ENCODE measurements at regions not wholly inside any gene's neighbourhood (a gene's known extent, or its start where the extent isn't known, plus 50 kb on each side); places are given as distances from the start of the nearest gene placed in this dataset.
"Not testable (repeated sequence)": the region's sequence is repeated elsewhere in the genome, so short reads cannot be mapped to it uniquely, and the experiment has no call there.

DNA sequence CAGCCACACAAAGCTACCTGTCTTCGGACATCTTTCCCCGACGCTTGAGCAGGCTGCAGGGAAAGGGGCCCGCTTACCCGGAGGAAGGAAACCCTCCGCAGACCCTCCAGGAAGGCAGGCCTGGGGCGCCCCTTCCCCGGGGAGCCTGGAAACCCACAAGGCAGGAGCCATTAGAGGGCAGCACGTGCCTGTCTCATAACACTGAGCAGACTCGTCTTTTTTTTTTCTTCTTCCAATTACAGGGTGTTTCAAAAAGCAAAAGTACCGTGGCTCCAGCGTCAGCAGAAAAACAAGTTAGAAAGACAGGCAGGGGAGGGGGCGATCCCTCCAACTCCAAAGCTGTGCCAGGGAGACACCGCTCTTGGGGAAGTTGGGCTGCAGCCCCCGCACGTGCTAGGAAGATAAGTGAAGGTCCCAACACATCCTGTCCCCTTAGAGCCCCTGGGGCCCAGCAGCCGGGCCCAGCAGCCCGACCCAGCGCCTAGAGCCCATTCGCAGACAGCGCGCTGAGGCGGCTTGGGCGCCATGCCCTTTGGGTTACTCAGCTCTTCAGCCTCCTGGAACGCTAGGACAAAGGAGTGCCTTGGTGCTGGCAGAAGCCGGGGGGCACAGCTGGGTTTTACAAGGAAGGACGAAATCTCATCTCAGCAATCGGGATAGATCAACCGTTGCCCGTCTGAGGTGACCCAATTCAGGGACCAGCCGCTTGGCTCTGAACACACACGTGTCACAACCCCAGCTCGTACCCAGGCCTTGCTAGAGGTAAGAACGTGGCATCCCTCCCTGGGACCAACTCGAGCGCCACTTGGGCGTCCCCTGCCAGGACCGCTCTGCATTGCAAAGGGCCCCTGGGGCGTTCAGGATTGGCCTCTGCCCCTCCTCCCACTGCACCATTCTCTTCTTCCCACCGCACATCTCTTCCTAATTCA lies 136.3 kb downstream of the LY86 start:
- ATAC-seq: peak; percentile 63 to 65

DNA sequence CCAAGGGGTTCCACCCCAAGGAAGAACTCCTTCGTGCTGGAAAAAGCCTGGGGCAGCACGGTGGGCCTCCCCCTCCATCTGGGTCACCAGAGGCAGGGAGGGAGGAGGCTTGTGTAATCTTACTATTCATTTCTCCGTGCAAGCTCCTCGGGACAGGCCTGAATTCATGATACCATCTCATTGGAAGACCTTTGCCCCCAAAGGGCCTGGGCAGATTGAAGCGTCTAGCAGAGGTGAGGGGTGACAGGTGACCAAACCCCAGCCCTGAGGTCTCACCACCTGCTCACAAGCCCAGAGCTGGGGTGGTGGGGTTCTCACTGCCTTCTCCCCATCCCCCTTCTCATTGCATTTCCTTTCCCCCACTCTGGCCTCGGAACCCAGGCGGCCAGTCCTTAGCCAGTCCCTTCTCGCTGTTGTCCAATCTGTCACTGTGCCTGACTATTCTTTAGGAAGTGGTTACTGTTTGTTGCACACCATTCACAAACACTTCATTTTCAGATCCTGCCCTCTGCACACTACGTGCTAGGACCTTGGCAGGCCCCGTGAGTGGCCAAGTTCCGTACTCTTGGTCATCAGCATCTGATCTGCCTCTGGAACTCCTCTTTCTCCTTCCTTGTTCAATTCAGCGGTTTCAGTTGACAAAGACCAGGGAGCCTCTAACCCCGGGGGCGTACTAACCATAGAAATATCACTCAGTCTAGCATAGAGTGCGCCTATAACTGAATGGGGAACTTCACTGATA lies 137.1 kb downstream of the LY86 start:
- ATAC-seq: no peak

- no peak for ATAC-seq
These were observed 139.8 kb downstream of the LY86 start for GRCh38 chr6:6728169-6728941.

- no peak for ATAC-seq
These were observed 141.5 kb downstream of the LY86 start for GRCh38 chr6:6729971-6730370.

DNA sequence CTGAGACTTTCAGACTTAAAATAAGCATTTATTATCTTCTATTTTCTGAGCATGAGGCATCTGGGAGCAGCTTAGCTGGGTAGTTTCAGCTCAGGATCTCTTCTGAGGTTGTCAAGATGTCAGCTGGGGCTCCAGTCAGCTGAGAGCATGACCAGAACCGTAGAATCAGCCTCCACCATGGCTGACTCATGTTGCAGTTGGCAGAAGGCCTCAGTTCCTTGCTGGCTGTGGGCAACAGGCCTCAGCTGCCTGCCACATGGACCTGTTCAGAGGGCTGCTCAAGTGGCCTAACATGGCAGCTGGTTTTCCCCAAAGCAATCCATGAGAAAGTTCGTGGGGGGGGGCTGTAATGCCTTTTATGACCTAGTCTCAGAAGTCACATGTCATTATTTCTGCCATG lies 142.3 kb downstream of the LY86 start:
- no peak for ATAC-seq

DNA sequence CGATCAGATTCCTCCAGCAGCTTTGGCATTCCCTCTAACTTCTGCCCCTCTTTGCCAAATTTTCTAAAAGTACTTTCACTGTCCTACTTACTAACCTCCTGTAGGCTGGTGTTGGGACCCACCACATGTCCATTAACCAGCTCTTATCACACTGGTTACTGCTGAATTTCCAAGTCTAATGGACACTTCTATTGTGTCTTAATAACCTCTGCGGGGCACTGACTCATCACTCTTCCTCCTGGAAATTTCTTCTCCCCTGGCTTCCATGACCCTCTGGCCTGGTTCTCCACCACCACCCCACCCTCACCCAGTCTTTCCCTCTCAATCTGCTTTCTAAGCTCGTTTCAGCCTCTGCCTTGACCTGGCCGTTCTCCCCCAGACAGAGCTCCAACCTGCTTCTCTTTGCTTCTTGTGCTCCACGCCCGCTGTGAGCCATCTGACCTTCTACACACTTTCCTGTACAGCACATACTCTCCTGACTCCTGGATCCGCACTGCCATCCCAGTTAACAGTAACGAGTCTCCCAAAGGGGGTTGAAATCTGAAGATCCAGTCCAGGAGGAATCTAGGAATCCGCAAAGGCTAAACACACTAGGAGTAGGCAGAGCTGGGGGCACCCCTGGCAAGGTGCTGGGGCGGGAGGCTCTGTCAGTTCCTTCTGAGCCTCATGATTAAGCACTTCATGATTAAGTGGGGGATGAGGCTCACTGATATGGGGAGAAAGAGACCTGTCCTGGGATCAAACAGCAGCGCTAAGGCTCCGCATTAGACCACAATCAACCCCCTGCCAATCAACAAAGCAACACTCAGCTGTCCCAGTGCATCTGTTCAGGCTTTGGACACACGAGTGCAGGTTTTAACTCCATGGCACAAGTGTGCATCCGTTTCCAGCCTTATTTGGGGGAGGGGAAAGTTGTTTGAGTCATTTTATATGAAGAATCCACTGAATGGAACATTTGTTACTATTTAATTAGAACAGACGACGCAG lies 146.3 kb downstream of the LY86 start:
- ATAC-seq: no peak

DNA sequence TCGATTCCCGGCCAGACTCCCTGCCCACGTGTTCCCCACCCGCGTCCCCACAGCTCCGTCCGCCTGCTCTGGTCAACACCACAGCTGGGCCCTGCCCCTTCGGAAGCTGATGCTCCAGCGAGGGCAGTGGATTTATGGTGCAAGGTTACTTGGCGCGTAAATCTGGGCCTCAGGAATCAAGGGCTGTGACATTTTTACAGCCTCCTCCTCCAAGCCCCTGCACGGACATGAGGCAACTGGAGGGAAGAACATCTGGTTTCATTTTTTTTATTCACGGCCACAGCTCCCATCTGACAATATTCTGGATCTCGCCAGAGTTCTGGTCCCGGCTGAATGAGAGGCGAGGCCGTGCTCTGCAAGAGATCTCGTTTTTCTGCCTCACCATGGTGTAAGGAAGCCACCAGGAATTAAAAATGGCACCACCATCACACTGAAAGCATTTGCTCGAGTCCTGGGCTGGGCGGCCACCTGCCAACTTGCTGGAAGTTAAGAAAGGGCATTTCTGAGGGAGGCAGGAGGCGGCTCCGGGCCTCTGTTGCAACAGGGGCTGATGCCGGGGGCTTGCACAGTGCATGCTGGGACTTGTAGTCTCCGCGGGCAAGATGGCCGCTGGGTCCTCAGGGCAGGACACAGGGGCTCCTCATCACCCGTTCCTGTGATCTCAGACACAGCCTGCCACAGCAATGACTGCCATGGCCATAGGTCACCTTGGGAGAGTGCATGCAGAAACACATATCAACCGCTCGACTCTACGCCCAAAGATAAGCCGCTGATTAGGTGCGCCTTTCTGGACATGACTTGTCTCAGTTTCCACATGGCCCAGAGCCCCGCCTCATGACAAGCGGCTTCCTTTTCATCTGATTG lies 148.5 kb downstream of the LY86 start:
- no peak for ATAC-seq

DNA sequence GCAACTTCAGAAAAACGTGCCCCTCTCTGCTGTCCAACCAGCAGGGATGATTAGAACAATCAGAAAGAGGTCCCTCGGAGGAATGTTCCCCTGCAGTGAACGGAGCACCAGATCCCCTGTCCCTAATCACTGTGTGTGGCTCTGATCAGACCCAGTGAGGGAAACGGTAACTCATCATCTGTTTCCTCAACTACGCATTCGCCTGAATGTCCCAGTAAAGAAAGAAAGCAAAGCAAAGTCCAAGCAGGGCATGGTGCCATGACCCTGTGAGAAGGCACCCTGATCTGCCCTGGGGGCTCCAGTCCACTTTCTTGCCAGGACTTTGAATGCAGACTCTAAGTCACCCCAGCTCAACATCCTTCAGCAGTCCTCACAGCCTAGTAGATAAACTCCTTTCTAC lies 149.2 kb downstream of the LY86 start:
- no peak for ATAC-seq

- no peak for ATAC-seq
These were observed 149.6 kb downstream of the LY86 start for GRCh38 chr6:6738108-6738507.

DNA sequence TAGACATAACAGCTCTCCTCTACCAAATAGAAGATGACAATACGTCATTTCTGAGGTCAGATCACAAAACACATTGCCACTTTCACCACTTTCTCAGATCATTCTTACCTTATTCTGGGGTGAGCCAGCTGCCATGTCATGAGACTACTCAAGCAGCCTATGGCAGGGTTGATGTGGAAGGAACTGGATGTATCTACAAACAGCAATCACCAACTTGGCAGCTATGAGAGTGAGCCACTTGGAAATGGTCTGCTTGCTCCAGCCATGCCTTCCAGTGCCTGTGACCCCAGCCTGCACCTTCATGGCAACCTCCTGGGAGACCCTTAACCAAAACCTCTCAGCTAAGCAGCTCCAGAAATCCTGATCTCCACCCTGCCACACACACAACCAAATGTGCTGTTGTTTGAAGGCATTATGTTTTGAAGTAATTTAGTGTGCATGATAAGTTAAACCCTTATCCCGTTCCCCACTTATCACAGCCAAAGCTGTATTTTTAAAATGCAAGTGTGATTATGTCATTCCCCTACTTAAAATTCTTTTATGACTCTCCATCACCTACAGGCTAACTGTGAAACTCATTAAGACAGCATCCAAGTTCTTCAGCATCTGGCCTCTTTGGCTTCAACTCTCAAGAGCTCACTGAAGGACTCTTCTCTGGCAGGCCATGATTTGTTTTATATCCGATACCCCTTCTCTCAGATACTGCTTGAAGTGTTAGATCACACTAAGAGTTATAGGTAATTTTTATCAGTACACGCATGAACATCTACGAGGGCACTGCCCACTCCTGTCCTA lies 150.6 kb downstream of the LY86 start:
- no peak for ATAC-seq

- no peak for ATAC-seq
These were observed 152.1 kb downstream of the LY86 start for GRCh38 chr6:6740595-6740994.

GRCh38 chr6:6741264-6741663 lies 152.7 kb downstream of the LY86 start:
- no peak for ATAC-seq

GRCh38 chr6:6742535-6742934 lies 154.0 kb downstream of the LY86 start:
- no peak for ATAC-seq

DNA sequence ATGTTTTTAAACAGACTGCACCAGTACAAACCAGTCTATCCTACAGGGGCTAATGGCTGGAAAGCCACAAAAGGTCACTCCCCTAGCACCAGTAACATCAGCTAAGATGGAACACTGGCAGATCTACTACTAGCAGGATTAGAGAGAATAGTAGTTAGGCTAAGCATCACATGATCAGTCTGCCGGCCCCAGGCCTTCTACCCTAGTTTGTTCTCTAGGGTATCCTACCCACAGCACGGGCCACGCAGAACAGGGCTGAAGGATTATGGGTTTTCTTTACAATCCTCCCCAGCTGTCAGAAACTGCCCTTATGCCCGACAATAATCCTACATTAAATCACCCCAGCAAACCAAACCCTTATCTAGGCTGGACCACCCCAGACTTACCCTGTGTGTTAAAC lies 156.0 kb downstream of the LY86 start:
- ATAC-seq: no peak

DNA sequence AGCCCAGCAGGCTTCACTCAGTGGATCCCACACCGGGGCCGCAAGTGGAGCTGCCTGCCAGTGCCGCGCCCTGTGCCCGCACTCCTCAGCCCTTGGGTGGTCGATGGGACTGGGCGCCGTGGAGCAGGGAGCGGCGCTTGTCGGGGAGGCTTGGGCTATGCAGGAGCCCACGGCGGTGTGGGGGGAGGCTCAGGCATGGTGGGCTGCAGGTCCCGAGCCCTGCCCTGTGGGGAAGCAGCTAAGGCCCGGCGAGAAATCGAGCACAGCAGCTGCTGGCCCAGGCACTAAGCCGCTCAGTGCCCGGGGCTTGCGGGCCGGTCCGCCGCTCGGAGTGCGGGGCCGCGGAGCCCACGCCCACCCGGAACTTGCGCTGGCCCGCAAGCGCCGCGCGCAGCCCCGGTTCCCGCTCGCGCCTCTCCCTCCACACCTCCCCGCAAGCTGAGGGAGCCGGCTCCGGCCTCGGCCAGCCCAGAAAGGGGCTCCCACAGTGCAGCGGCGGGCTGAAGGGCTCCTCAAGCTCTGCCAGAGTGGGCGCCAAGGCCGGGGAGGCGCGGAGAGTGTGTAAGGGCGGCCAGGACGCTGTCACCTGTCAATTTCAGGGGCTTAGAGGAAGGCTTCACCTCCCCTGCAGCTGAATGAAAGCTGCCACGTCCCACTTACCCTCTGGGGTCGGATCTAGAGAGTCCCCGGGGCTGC lies 157.3 kb downstream of the LY86 start:
- ATAC-seq: not testable (repeated sequence)

DNA sequence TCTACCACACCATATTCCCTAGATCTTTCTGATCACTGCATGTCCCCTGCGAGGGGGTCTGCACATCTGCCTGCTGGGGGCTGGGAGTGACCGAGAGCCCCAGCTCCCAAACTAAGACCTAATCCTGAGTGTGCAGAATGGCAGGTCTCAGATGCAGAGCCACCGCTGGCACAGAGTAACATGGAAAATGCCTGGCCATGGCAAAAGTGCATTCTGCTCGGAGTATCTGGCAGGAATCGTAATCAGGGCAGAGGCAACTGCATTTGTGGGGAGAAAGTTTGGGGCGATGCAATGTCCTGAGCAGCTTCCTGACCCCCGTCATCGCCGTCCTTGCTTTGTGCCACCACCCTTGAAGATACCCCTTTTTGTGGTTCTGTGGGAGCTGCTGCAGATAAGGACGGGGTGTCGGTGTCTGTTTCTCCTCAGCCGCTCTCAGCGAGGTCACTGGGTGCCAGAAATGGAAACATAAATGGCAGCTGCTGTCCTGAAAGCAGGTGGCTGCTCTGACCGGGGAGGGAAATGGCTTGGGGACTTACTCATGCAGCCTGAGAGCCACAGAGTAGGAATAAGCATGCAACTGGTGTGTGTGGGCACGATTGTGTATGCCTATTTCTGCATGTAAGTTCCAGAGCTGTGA lies 157.9 kb downstream of the LY86 start:
- no peak for ATAC-seq

DNA sequence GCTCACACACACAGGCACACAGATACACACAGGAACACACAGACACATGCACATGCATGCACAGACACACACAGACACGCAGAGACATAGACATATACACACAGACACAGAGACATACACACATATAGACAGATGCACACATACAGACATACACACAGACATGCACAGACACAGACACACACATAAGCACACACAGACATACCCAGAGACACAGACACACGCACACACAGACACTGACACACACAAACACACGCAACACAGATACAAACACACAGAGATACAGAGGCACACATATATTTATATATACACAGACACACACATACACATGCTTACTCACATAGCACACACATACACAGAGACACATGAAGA lies 158.4 kb downstream of the LY86 start:
- ATAC-seq: no peak

- ATAC-seq: no peak
These were observed 158.9 kb downstream of the LY86 start for GRCh38 chr6:6747371-6747770.

GRCh38 chr6:6748001-6748400 lies 159.5 kb downstream of the LY86 start:
- ATAC-seq: no peak
